ENCODE measurements at regions not wholly inside any gene's neighbourhood (a gene's known extent, or its start where the extent isn't known, plus 50 kb on each side); places are given as distances from the start of the nearest gene placed in this dataset.

DNA sequence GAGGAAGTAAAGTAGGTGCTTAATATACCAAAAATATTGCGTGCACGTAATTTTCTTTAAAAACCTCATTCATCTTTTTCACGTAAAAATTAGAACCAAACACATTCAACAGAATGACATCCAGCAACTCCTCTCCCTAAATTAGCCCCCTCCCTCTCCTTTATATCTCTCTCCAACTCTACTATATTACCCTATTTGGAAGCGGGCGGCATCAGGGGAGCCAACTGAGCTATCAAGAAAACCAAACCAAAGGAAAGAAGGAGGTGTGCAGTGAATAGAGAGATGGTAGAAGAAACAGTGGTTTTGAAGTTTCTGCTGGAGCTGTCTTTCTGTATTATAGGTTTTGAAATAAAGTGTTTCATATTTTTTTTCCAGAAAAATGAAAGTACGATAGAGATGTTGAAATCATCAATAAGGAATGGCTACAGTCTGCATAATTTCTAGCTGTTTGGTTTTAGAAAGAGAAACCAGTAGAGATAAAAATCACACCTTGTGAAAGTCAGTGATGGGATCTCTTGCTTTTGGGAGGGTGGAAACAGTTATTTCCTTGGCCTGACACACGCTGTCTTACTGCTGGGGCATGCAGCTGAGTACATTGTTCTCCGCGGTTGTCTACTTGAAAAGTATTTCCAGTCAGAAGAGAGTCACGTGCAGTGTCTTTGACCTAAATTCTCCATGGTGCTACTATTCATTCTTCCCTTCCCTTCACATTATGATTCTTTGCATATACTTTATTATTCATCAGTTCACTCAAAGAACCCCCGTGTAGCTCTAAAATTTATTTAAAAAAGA, 94.1 kb upstream of the WDR17 start:
- H3K4me3 ChIP-seq (ENCODE audit: insufficient read depth, low read depth, low read length), result peak overlapping the region; percentile 48
- no peak for TF ChIP-seq EZH2 (IDR thresholded peaks at IDR 0.05; ENCODE audit: insufficient read depth, low read length)
- TF ChIP-seq CTCF (IDR thresholded peaks at IDR 0.05; ENCODE audit: insufficient read depth, low read depth, low read length), result no peak
- H3K9me3 ChIP-seq (ENCODE audit: insufficient read depth, low read depth, low read length), result no peaks in the 10 kb centered on the region
- Mint-ChIP-seq H3K4me3 (ENCODE audit: unreplicated experiment) (no peak overlapping the region), H3K4me1 (ENCODE audit: low read depth, unreplicated experiment) (peaks cover 8% of the 10 kb centered on the region), H3K36me3 (ENCODE audit: low read depth, unreplicated experiment) (no peaks in the 10 kb centered on the region), H3K27ac (ENCODE audit: unreplicated experiment) (no peak overlapping the region), H3K9me3 (ENCODE audit: unreplicated experiment) (peaks cover 3% of the 10 kb centered on the region), H3K27me3 (ENCODE audit: low read depth, unreplicated experiment) (no peaks in the 10 kb centered on the region)
- DNase-seq (ENCODE audit: low read depth) (peak; percentile 27), FAIRE-seq (no peak)
- no peaks in the 10 kb centered on the region for H3K79me2 ChIP-seq (ENCODE audit: insufficient read depth, low read length)
- peak overlapping the region; percentile 8 for H3K9ac ChIP-seq (ENCODE audit: low read length)
- H3K27me3 ChIP-seq (ENCODE audit: insufficient read depth, low read length), result no peaks in the 10 kb centered on the region
- no peak overlapping the region for H3K27ac ChIP-seq (ENCODE audit: low read depth, low read length)
- peak overlapping the region; percentile 50 for H2AFZ ChIP-seq (ENCODE audit: low read depth, low read length)
- H3K4me2 ChIP-seq (ENCODE audit: low read length), result peak overlapping the region; percentile 80
- no peaks in the 10 kb centered on the region for H3K36me3 ChIP-seq (ENCODE audit: insufficient read depth, low read length)
- no peaks in the 10 kb centered on the region for H4K20me1 ChIP-seq (ENCODE audit: insufficient read depth, low read length)
- peaks cover 3% of the 10 kb centered on the region for H3K4me1 ChIP-seq (ENCODE audit: insufficient read depth, low read length)

GRCh38 chr4:175973027-175973923, 92.4 kb upstream of the WDR17 start:
- TF ChIP-seq CTCF (IDR thresholded peaks at IDR 0.05; ENCODE audit: insufficient read depth, low read depth, low read length) (no peak), EZH2 (IDR thresholded peaks at IDR 0.05; ENCODE audit: insufficient read depth, low read length) (no peak)
- Mint-ChIP-seq H3K9me3 (ENCODE audit: unreplicated experiment) (no peaks in the 10 kb centered on the region), H3K27me3 (ENCODE audit: low read depth, unreplicated experiment) (no peaks in the 10 kb centered on the region), H3K36me3 (ENCODE audit: low read depth, unreplicated experiment) (no peaks in the 10 kb centered on the region), H3K4me1 (ENCODE audit: low read depth, unreplicated experiment) (peaks cover 8% of the 10 kb centered on the region), H3K27ac (ENCODE audit: unreplicated experiment) (no peak overlapping the region), H3K4me3 (ENCODE audit: unreplicated experiment) (no peak overlapping the region)
- Histone ChIP-seq H3K36me3 (ENCODE audit: insufficient read depth, low read length) (no peaks in the 10 kb centered on the region), H3K4me2 (ENCODE audit: low read length) (no peak overlapping the region), H3K27me3 (ENCODE audit: insufficient read depth, low read length) (no peaks in the 10 kb centered on the region), H3K9ac (ENCODE audit: low read length) (no peak overlapping the region), H4K20me1 (ENCODE audit: insufficient read depth, low read length) (no peaks in the 10 kb centered on the region), H3K4me3 (ENCODE audit: insufficient read depth, low read depth, low read length) (no peak overlapping the region), H3K4me1 (ENCODE audit: insufficient read depth, low read length) (peaks cover 3% of the 10 kb centered on the region), H2AFZ (ENCODE audit: low read depth, low read length) (no peak overlapping the region), H3K79me2 (ENCODE audit: insufficient read depth, low read length) (no peaks in the 10 kb centered on the region), H3K27ac (ENCODE audit: low read depth, low read length) (no peak overlapping the region), H3K9me3 (ENCODE audit: insufficient read depth, low read depth, low read length) (no peaks in the 10 kb centered on the region)
- DNase-seq (ENCODE audit: low read depth) (no peak), FAIRE-seq (no peak)
